Glutamatergic neuron (in vitro differentiated cells): ENCODE measurements at regions not wholly inside any gene's neighbourhood (a gene's known extent, or its start where the extent isn't known, plus 50 kb on each side); places are given as distances from the start of the nearest gene placed in this dataset.

Experiments used
- DNase-seq: peaks from one replicate; pipeline ENCODE4 v3.0.0; 2022
- H3K27ac Mint-ChIP-seq: one replicate; pipeline ENCODE4 v1.8.0; 2020; ENCODE audit warnings: mild to moderate bottlenecking, mixed read lengths, inconsistent platforms; ENCODE audit not compliant: unreplicated experiment
- H3K27me3 Mint-ChIP-seq: one replicate; pipeline ENCODE4 v1.8.0; 2020; ENCODE audit warnings: mild to moderate bottlenecking, moderate library complexity, mixed read lengths, inconsistent platforms; ENCODE audit not compliant: unreplicated experiment
- H3K36me3 Mint-ChIP-seq: one replicate; pipeline ENCODE4 v1.8.0; 2020; ENCODE audit warnings: mild to moderate bottlenecking, mixed read lengths, inconsistent platforms; ENCODE audit not compliant: unreplicated experiment
- H3K4me1 Mint-ChIP-seq: one replicate; pipeline ENCODE4 v1.8.0; 2020; ENCODE audit warnings: mild to moderate bottlenecking, low read depth, mixed read lengths, inconsistent platforms; ENCODE audit not compliant: unreplicated experiment
- H3K4me3 Mint-ChIP-seq: one replicate; pipeline ENCODE4 v1.8.0; 2020; ENCODE audit warnings: mild to moderate bottlenecking, mixed read lengths, inconsistent platforms; ENCODE audit not compliant: unreplicated experiment
- H3K9me3 Mint-ChIP-seq: one replicate; pipeline ENCODE4 v1.8.0; 2020; ENCODE audit warnings: mild to moderate bottlenecking, moderate library complexity, mixed read lengths, inconsistent platforms; ENCODE audit not compliant: unreplicated experiment
- CTCF ChIP-seq: fragments of 200-600 bp; sonication (generic); IDR thresholded peaks from one replicate; pipeline ENCODE4 v1.5.0; 2021; ENCODE audit not compliant: partially characterized antibody, unreplicated experiment

- Mint-ChIP-seq H3K27me3 (no peaks in the 10 kb centered on the region), H3K4me1 (no peaks in the 10 kb centered on the region), H3K9me3 (peaks cover 2% of the 10 kb centered on the region), H3K27ac (no peak overlapping the region), H3K36me3 (no peaks in the 10 kb centered on the region), H3K4me3 (no peak overlapping the region)
- DNase-seq: no peak
- TF ChIP-seq CTCF: no peak
Observed at GRCh38 chr4:13215560-13215959, 268.6 kb downstream of the RAB28 start.

GRCh38 chr4:13212936-13213335, 271.2 kb downstream of the RAB28 start:
- no peaks in the 10 kb centered on the region for H3K27me3 Mint-ChIP-seq
- peaks cover 4% of the 10 kb centered on the region for H3K9me3 Mint-ChIP-seq
- H3K36me3 Mint-ChIP-seq: no peaks in the 10 kb centered on the region
- DNase-seq: no peak
- H3K4me1 Mint-ChIP-seq: no peaks in the 10 kb centered on the region
- no peak overlapping the region for H3K4me3 Mint-ChIP-seq
- no peak overlapping the region for H3K27ac Mint-ChIP-seq
- no peak for TF ChIP-seq CTCF

GRCh38 chr4:13209600-13209999, 274.5 kb downstream of the RAB28 start:
- no peak overlapping the region for H3K27ac Mint-ChIP-seq
- H3K9me3 Mint-ChIP-seq: peaks cover 3% of the 10 kb centered on the region
- DNase-seq: no peak
- no peaks in the 10 kb centered on the region for H3K4me1 Mint-ChIP-seq
- H3K36me3 Mint-ChIP-seq: no peaks in the 10 kb centered on the region
- TF ChIP-seq CTCF: no peak
- no peak overlapping the region for H3K4me3 Mint-ChIP-seq
- no peaks in the 10 kb centered on the region for H3K27me3 Mint-ChIP-seq

- DNase-seq: no peak
- H3K9me3 Mint-ChIP-seq: peaks cover 3% of the 10 kb centered on the region
- no peaks in the 10 kb centered on the region for H3K27me3 Mint-ChIP-seq
- H3K4me1 Mint-ChIP-seq: no peaks in the 10 kb centered on the region
- H3K27ac Mint-ChIP-seq: no peak overlapping the region
- no peak overlapping the region for H3K4me3 Mint-ChIP-seq
- TF ChIP-seq CTCF: no peak
- no peaks in the 10 kb centered on the region for H3K36me3 Mint-ChIP-seq
Observed at GRCh38 chr4:13208558-13209193, 275.5 kb downstream of the RAB28 start.

- Mint-ChIP-seq H3K27me3 (no peaks in the 10 kb centered on the region), H3K27ac (no peak overlapping the region), H3K9me3 (peaks cover 3% of the 10 kb centered on the region), H3K36me3 (no peaks in the 10 kb centered on the region), H3K4me1 (no peaks in the 10 kb centered on the region), H3K4me3 (no peak overlapping the region)
- DNase-seq: no peak
- no peak for TF ChIP-seq CTCF
Observed at GRCh38 chr4:13207226-13207625, 276.9 kb downstream of the RAB28 start.
